Neural progenitor cell (in vitro differentiated cells): ENCODE measurements at regions not wholly inside any gene's neighbourhood (a gene's known extent, or its start where the extent isn't known, plus 50 kb on each side); places are given as distances from the start of the nearest gene placed in this dataset.

ENCODE experiments used
- DNase-seq: peaks from one replicate; pipeline ENCODE4 v3.0.0-alpha.2; 2016; ENCODE audit warnings: low spot score
- H2AFZ ChIP-seq: fragments of 200-600 bp; sonication (generic); replicated peaks from 2 replicates; pipeline ENCODE4 v1.6.1; 2016; ENCODE audit warnings: antibody characterized with exemption
- H3F3A ChIP-seq: fragments of 200-600 bp; sonication (generic); 2 replicates; pipeline ENCODE4 v1.6.1; 2016; ENCODE audit warnings: antibody characterized with exemption, low read depth
- H3K27ac ChIP-seq: fragments of 200-600 bp; sonication (generic); 2 replicates; pipeline ENCODE4 v1.5.1; 2016; ENCODE audit warnings: mild to moderate bottlenecking
- H3K27me3 ChIP-seq: fragments of 200-600 bp; sonication (generic); 2 replicates; pipeline ENCODE4 v1.6.1; 2016; ENCODE audit warnings: mild to moderate bottlenecking, moderate library complexity
- H3K36me3 ChIP-seq: fragments of 200-600 bp; sonication (generic); 2 replicates; pipeline ENCODE4 v1.5.1; 2016
- H3K4me1 ChIP-seq: fragments of 200-600 bp; sonication (generic); 2 replicates; pipeline ENCODE4 v1.6.1; 2016; ENCODE audit warnings: mixed run types
- H3K4me2 ChIP-seq: fragments of 200-600 bp; sonication (generic); 2 replicates; pipeline ENCODE4 v1.6.1; 2016
- H3K4me3 ChIP-seq: fragments of 200-600 bp; sonication (generic); 2 replicates; pipeline ENCODE4 v1.5.1; 2016
- H3K79me2 ChIP-seq: fragments of 200-600 bp; sonication (generic); 2 replicates; pipeline ENCODE4 v1.6.1; 2016; ENCODE audit warnings: low read depth
- H3K9ac ChIP-seq: fragments of 200-600 bp; sonication (generic); 2 replicates; pipeline ENCODE4 v1.6.1; 2016
- H3K9me3 ChIP-seq: fragments of 200-600 bp; sonication (generic); 2 replicates; pipeline ENCODE4 v1.5.1; 2016; ENCODE audit warnings: low read depth
- H4K20me1 ChIP-seq: fragments of 200-600 bp; sonication (generic); 2 replicates; pipeline ENCODE4 v1.6.1; 2016; ENCODE audit warnings: low read depth
- H3K27ac Mint-ChIP-seq: 3 replicates; pipeline ENCODE4 v1.8.0; 2021; ENCODE audit warnings: mixed read lengths
- H3K27me3 Mint-ChIP-seq: 2 replicates; pipeline ENCODE4 v1.8.0; 2022; ENCODE audit warnings: low read depth, mild to moderate bottlenecking, inconsistent platforms, moderate library complexity, mixed read lengths; ENCODE audit not compliant: insufficient read depth
- H3K36me3 Mint-ChIP-seq: 3 replicates; pipeline ENCODE4 v1.8.0; 2021; ENCODE audit warnings: mixed read lengths
- H3K4me1 Mint-ChIP-seq: 3 replicates; pipeline ENCODE4 v1.8.0; 2021; ENCODE audit warnings: mixed read lengths
- H3K4me3 Mint-ChIP-seq: 3 replicates; pipeline ENCODE4 v1.8.0; 2021; ENCODE audit warnings: mild to moderate bottlenecking, moderate library complexity, mixed read lengths
- H3K9me3 Mint-ChIP-seq: 3 replicates; pipeline ENCODE4 v1.8.0; 2020; ENCODE audit warnings: mixed read lengths
- CTCF ChIP-seq: fragments of 200-600 bp; sonication (generic); IDR thresholded peaks from 2 replicates; pipeline ENCODE4 v1.5.1; 2017; ENCODE audit warnings: antibody characterized with exemption, mild to moderate bottlenecking
- EZH2 ChIP-seq: fragments of 200-600 bp; sonication (generic); IDR thresholded peaks from 2 replicates; pipeline ENCODE4 v1.6.1; 2017; ENCODE audit warnings: antibody characterized with exemption, mild to moderate bottlenecking, moderate library complexity
- EZH2phosphoT487 ChIP-seq: fragments of 200-600 bp; sonication (generic); IDR thresholded peaks from 2 replicates; pipeline ENCODE4 v1.6.1; 2017; ENCODE audit warnings: antibody characterized with exemption

- peaks cover 9% of the 10 kb centered on the region for H3K4me1 ChIP-seq
- no peaks in the 10 kb centered on the region for H4K20me1 ChIP-seq
- no peak overlapping the region for H3K27ac Mint-ChIP-seq
- H3K36me3 Mint-ChIP-seq: no peaks in the 10 kb centered on the region
- no peak overlapping the region for H3K9ac ChIP-seq
- no peaks in the 10 kb centered on the region for H3K27me3 Mint-ChIP-seq
- no peaks in the 10 kb centered on the region for H3K9me3 Mint-ChIP-seq
- no peaks in the 10 kb centered on the region for H3K79me2 ChIP-seq
- no peaks in the 10 kb centered on the region for H3K27me3 ChIP-seq
- H3K4me1 Mint-ChIP-seq: no peaks in the 10 kb centered on the region
- H3K36me3 ChIP-seq: no peaks in the 10 kb centered on the region
- peak; percentile 52 for DNase-seq
- H2AFZ ChIP-seq: no peak overlapping the region
- TF ChIP-seq EZH2phosphoT487: no peak
- peak; percentile 9 for TF ChIP-seq CTCF
- TF ChIP-seq EZH2: no peak
- H3K4me3 Mint-ChIP-seq: no peak overlapping the region
- H3F3A ChIP-seq: no peaks in the 10 kb centered on the region
- H3K9me3 ChIP-seq: no peaks in the 10 kb centered on the region
- peak overlapping the region; percentile 26 for H3K4me2 ChIP-seq
- H3K4me3 ChIP-seq: no peak overlapping the region
- no peak overlapping the region for H3K27ac ChIP-seq
Observed at GRCh38 chr15:94722024-94722636, 490.8 kb downstream of the MCTP2 start.

- Histone ChIP-seq H3K9me3 (no peaks in the 10 kb centered on the region), H3K4me3 (no peak overlapping the region), H3K27ac (no peak overlapping the region), H3K36me3 (no peaks in the 10 kb centered on the region), H3K4me2 (no peak overlapping the region), H3K4me1 (peaks cover 9% of the 10 kb centered on the region), H3K79me2 (no peaks in the 10 kb centered on the region), H2AFZ (no peak overlapping the region), H3K9ac (no peak overlapping the region), H4K20me1 (no peaks in the 10 kb centered on the region), H3F3A (no peaks in the 10 kb centered on the region), H3K27me3 (no peaks in the 10 kb centered on the region)
- H3K4me3 Mint-ChIP-seq: no peak overlapping the region
- H3K9me3 Mint-ChIP-seq: no peaks in the 10 kb centered on the region
- no peaks in the 10 kb centered on the region for H3K36me3 Mint-ChIP-seq
- H3K4me1 Mint-ChIP-seq: no peaks in the 10 kb centered on the region
- TF ChIP-seq CTCF (no peak), EZH2phosphoT487 (no peak), EZH2 (no peak)
- H3K27ac Mint-ChIP-seq: no peak overlapping the region
- no peaks in the 10 kb centered on the region for H3K27me3 Mint-ChIP-seq
- DNase-seq: no peak
Observed at GRCh38 chr15:94723801-94724200, 492.4 kb downstream of the MCTP2 start.

GRCh38 chr15:94731286-94731685, 499.9 kb downstream of the MCTP2 start:
- Histone ChIP-seq H3K4me2 (no peak overlapping the region), H2AFZ (no peak overlapping the region), H3K27me3 (no peaks in the 10 kb centered on the region), H4K20me1 (no peaks in the 10 kb centered on the region), H3K79me2 (no peaks in the 10 kb centered on the region), H3K27ac (no peak overlapping the region), H3F3A (no peaks in the 10 kb centered on the region), H3K9ac (no peak overlapping the region), H3K4me1 (no peaks in the 10 kb centered on the region), H3K36me3 (no peaks in the 10 kb centered on the region), H3K4me3 (no peak overlapping the region), H3K9me3 (no peaks in the 10 kb centered on the region)
- no peak for TF ChIP-seq EZH2
- no peak for TF ChIP-seq CTCF
- TF ChIP-seq EZH2phosphoT487: no peak
- Mint-ChIP-seq H3K4me1 (peaks cover 8% of the 10 kb centered on the region), H3K36me3 (no peaks in the 10 kb centered on the region), H3K27me3 (no peaks in the 10 kb centered on the region), H3K4me3 (no peak overlapping the region), H3K9me3 (no peaks in the 10 kb centered on the region), H3K27ac (no peak overlapping the region)
- DNase-seq: no peak
